ENCODE measurements at regions not wholly inside any gene's neighbourhood (a gene's known extent, or its start where the extent isn't known, plus 50 kb on each side); places are given as distances from the start of the nearest gene placed in this dataset.

- TF ChIP-seq CTCF (IDR thresholded peaks at IDR 0.05; ENCODE audit: control extremely low read depth in 1 of 3, insufficient read depth in 1 of 3, low read depth in 1 of 3, low read length in 3 of 3) (no peak), MAX (IDR thresholded peaks at IDR 0.05) (no peak), SAP30 (IDR thresholded peaks at IDR 0.05; ENCODE audit: insufficient read depth, insufficient replicate concordance, low read length) (no peak), CTBP2 (IDR thresholded peaks at IDR 0.05; ENCODE audit: borderline replicate concordance, insufficient read depth, insufficient read length, low read length) (no peak), HDAC6 (IDR thresholded peaks at IDR 0.05; ENCODE audit: low read depth, low read length) (no peak), GTF2F1 (IDR thresholded peaks at IDR 0.05; ENCODE audit: borderline replicate concordance, low read depth, low read length) (no peak), JUN (IDR thresholded peaks at IDR 0.05; ENCODE audit: low read depth, low read length) (no peak)
Measured at GRCh38 chr18:30328839-30329238, 713.7 kb downstream of the DSC3 start (continued).
